Ramos (cell line): ENCODE measurements at regions not wholly inside any gene's neighbourhood (a gene's known extent, or its start where the extent isn't known, plus 50 kb on each side); places are given as distances from the start of the nearest gene placed in this dataset.
"Not testable (repeated sequence)": the region's sequence is repeated elsewhere in the genome, so short reads cannot be mapped to it uniquely, and the experiment has no call there.

Experiments
- in situ Hi-C: fragments of 300-500 bp; cut with MboI; formaldehyde crosslinking; loops from one replicate; pipeline ENCODE4 v1.14.3; 2022; ENCODE audit warnings: low sequenced_read_pairs; ENCODE audit not compliant: unreplicated experiment

GRCh38 chr10:28479425-28479865 is 53.5 kb upstream of the WAC start:
- in situ Hi-C loops = no loop called here

- in situ Hi-C loops = no loop called here
These were observed 52.8 kb upstream of the WAC start for GRCh38 chr10:28479927-28480627.

GRCh38 chr10:28480628-28480965 is 52.3 kb upstream of the WAC start:
- in situ Hi-C loops = no loop called here

GRCh38 chr10:28481346-28481745 is 51.6 kb upstream of the WAC start:
- in situ Hi-C loops = not testable (repeated sequence)

- in situ Hi-C loops = no loop called here
These were observed 51.0 kb upstream of the WAC start for GRCh38 chr10:28481968-28482367.
